IPS-NIHi7 (cell line): ENCODE measurements at regions not wholly inside any gene's neighbourhood (a gene's known extent, or its start where the extent isn't known, plus 50 kb on each side); places are given as distances from the start of the nearest gene placed in this dataset.
"Not testable (repeated sequence)": the region's sequence is repeated elsewhere in the genome, so short reads cannot be mapped to it uniquely, and the experiment has no call there.

Experiments
- DNase-seq: peaks from one replicate; pipeline ENCODE4 v3.0.0; 2012; ENCODE audit warnings: mixed read lengths; ENCODE audit errors: extremely low spot score

GRCh38 chr10:33477291-33478088 lies 143.0 kb upstream of the NRP1 start:
- no peak for DNase-seq

- no peak for DNase-seq
These were observed 142.3 kb upstream of the NRP1 start for GRCh38 chr10:33476757-33477273.

GRCh38 chr10:33473688-33474087 lies 139.2 kb upstream of the NRP1 start:
- DNase-seq: no peak

- DNase-seq: not testable (repeated sequence)
These were observed 133.5 kb upstream of the NRP1 start for GRCh38 chr10:33468006-33468405.

GRCh38 chr10:33465747-33466146 lies 131.3 kb upstream of the NRP1 start:
- no peak for DNase-seq

- no peak for DNase-seq
These were observed 128.5 kb upstream of the NRP1 start for GRCh38 chr10:33463011-33463410.

GRCh38 chr10:33461295-33461640 lies 126.8 kb upstream of the NRP1 start:
- DNase-seq: no peak

- peak; percentile 20 for DNase-seq
These were observed 126.2 kb upstream of the NRP1 start for GRCh38 chr10:33460505-33461294.

- no peak for DNase-seq
These were observed 125.1 kb upstream of the NRP1 start for GRCh38 chr10:33459602-33460001.

- no peak for DNase-seq
These were observed 120.6 kb upstream of the NRP1 start for GRCh38 chr10:33455029-33455428.

GRCh38 chr10:33454554-33454953 lies 120.1 kb upstream of the NRP1 start:
- DNase-seq: no peak

GRCh38 chr10:33453081-33454025 lies 118.9 kb upstream of the NRP1 start:
- DNase-seq: no peak

- DNase-seq: no peak
These were observed 114.1 kb upstream of the NRP1 start for GRCh38 chr10:33448421-33449140.

GRCh38 chr10:33441561-33441960 lies 107.1 kb upstream of the NRP1 start:
- DNase-seq: no peak

- DNase-seq: no peak
These were observed 100.5 kb upstream of the NRP1 start for GRCh38 chr10:33434933-33435332.

GRCh38 chr10:33428682-33429081 lies 94.2 kb upstream of the NRP1 start:
- no peak for DNase-seq

GRCh38 chr10:33423154-33423529 lies 88.7 kb upstream of the NRP1 start:
- DNase-seq: no peak

GRCh38 chr10:33422471-33423153 lies 88.1 kb upstream of the NRP1 start:
- no peak for DNase-seq

GRCh38 chr10:33421789-33422462 lies 87.5 kb upstream of the NRP1 start:
- DNase-seq: no peak

- DNase-seq: no peak
These were observed 84.8 kb upstream of the NRP1 start for GRCh38 chr10:33419311-33419710.
